SK-MEL-5 (cell line): ENCODE measurements at regions not wholly inside any gene's neighbourhood (a gene's known extent, or its start where the extent isn't known, plus 50 kb on each side); places are given as distances from the start of the nearest gene placed in this dataset.
"Not testable (repeated sequence)": the region's sequence is repeated elsewhere in the genome, so short reads cannot be mapped to it uniquely, and the experiment has no call there.

ENCODE experiments used
- DNase-seq: peaks from one replicate; pipeline ENCODE4 v3.0.0-alpha.2; 2016; ENCODE audit warnings: low read depth, low spot score
- in situ Hi-C: cut with HindIII; loops from 2 replicates; pipeline ENCODE4 v1.10.0; 2016; ENCODE audit warnings: low sequenced_read_pairs, high pct_unique_total_duplicates, low pct_unique_long_range_greater_than_20kb

- no peak for DNase-seq
- in situ Hi-C loops, result no loop called here
Observed at GRCh38 chr7:80027611-80028173, 106.9 kb upstream of the GNAI1 start.

GRCh38 chr7:80026766-80027165, 107.9 kb upstream of the GNAI1 start:
- in situ Hi-C loops, result no loop called here

GRCh38 chr7:80020277-80020676, 114.4 kb upstream of the GNAI1 start:
- in situ Hi-C loops, DNase-seq: not testable (repeated sequence)

More at GRCh38 chr7:80026766-80027165, 107.9 kb upstream of the GNAI1 start:
- DNase-seq, result no peak

DNA sequence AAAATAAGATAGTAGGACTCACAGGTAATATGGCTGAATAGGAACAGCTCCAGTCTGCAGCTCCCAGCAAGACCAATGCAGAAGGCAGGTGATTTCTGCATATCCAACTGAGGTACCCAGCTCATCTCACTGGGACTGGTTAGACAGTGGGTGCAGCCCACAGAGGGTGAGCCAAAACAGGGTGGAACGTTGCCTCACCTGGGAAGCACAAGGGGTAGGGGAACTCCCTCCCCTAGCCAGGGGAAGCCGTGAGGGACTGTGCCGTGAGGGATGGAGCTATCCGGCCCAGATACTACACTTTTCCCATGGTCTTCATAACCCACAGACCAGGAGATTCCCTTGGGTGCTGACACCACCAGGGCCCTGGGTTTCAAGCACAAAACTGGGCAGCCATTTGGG, 114.8 kb upstream of the GNAI1 start:
- in situ Hi-C loops, result not testable (repeated sequence)

GRCh38 chr7:80018941-80019808, 115.5 kb upstream of the GNAI1 start:
- DNase-seq, result peak; percentile 82
- in situ Hi-C loops, result no loop called here

More for the DNA sequence above, 114.8 kb upstream of the GNAI1 start:
- DNase-seq, result not testable (repeated sequence)

- DNase-seq, result no peak
- in situ Hi-C loops, result no loop called here
Observed at GRCh38 chr7:80017101-80017698, 117.4 kb upstream of the GNAI1 start.

GRCh38 chr7:80014511-80014910, 120.1 kb upstream of the GNAI1 start:
- DNase-seq, result peak; percentile 42
- in situ Hi-C loops, result no loop called here

GRCh38 chr7:80008039-80008438, 126.6 kb upstream of the GNAI1 start:
- DNase-seq, result no peak
- in situ Hi-C loops, result no loop called here

DNA sequence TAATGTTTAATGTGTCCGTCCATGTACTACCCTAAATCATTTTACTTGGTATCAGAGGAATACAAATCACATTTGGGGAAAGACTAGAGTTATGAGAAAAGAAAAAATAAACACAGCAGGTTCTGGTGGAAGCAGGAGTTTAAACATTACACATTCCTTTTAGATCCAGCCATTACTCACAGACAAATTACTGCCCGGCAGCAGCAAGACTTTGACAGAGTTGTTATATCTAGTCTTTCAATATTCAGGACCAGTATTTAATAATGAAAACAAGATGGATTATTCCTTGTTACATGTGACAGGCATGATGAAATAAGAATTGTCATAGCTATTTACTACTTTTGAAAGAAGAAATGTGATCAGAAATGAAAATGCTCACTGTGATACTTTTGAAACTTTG, 131.8 kb upstream of the GNAI1 start:
- in situ Hi-C loops, result no loop called here
- no peak for DNase-seq

DNA sequence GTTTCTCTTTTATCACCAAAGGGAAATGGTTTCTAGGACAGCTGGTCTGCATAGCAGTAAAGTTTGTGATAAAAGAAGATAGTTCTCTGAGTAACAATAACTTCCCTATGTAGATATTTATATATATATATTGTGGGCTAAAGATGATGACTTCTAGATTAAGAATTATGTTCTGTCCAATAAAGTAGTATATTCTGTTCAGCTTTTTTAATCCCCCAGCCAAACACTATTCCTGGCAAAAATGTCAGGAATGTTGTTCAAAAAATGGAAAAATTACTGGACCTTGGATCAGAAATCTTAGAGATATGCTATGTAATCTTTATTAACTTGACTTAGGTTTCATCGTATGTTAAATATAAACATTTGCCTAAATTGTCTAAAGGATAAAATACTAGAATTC, 136.3 kb upstream of the GNAI1 start:
- no peak for DNase-seq
- in situ Hi-C loops, result no loop called here

- in situ Hi-C loops, result no loop called here
- DNase-seq, result no peak
Observed at GRCh38 chr7:79997345-79997744, 137.3 kb upstream of the GNAI1 start.

GRCh38 chr7:79995741-79996140, 138.9 kb upstream of the GNAI1 start:
- in situ Hi-C loops, DNase-seq: not testable (repeated sequence)

GRCh38 chr7:79988653-79989052, 146.0 kb upstream of the GNAI1 start:
- DNase-seq, result no peak
- in situ Hi-C loops, result no loop called here

- no peak for DNase-seq
- in situ Hi-C loops, result no loop called here
Observed at GRCh38 chr7:79984210-79984609, 150.4 kb upstream of the GNAI1 start.

DNA sequence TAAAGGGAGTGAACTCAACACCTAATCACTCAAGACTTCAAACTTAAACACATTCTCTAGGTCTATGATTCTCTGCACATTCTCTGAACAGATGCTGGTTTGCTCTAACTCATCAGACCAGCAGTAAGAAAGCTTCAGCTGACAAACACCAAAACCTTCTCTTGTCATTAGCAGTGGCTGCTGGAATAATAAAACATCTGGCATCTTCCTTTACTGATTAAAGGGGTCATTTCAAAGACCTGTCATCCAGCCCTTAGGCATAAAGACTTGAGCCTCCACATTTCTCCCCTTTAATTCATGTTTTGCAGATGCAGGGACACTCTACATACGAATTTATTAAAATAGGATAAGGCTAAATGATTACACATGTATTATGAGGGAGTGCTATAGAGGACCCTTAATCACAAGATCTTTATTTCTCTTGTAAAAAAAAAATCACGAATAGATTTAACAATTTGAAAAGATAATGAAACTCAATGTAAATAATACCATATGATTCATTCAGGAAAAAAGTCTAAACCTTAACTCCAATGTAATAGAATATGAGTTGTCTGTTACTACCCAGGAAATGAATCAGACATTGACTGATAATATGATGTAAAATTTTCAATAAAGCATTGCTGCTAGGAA, 152.4 kb upstream of the GNAI1 start:
- in situ Hi-C loops, result no loop called here
- no peak for DNase-seq

DNA sequence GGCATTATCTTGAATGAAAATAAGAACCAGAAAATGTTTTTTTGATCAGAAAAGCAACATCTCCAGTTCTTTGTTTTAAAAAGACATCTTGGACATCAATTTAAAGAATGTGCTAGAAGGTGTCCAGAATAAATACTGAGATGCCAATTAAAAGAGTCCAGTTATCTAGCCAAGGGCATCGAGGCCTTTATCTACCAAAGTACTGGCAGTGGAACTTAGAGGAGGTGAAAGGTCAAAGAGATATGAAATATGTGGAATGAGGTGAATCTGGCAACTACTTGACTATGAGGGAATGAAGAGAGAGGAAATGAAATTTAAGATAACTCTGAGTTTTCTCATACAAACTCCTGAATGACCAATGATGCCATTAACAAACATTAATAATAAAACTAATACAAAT, 154.3 kb upstream of the GNAI1 start:
- in situ Hi-C loops, result no loop called here
- no peak for DNase-seq

DNA sequence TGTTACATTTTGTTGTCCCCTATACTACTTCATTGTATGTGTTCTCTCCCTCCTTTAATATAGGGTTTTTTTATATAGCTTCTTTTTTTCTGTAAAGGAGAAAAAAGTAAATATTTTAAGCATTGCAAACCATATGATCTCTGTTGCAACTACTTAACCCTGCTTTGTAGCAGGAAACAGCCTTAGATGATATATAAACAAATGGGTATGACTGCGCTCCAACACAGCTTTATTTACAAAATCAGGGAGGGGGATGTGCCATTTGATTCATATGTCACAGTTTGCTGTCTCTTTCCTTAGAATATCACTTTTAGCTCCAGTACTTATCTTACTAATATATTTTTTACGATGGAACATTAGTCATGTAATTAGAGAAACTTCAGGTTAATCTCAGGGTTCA, 155.2 kb upstream of the GNAI1 start:
- no peak for DNase-seq
- in situ Hi-C loops, result no loop called here

DNA sequence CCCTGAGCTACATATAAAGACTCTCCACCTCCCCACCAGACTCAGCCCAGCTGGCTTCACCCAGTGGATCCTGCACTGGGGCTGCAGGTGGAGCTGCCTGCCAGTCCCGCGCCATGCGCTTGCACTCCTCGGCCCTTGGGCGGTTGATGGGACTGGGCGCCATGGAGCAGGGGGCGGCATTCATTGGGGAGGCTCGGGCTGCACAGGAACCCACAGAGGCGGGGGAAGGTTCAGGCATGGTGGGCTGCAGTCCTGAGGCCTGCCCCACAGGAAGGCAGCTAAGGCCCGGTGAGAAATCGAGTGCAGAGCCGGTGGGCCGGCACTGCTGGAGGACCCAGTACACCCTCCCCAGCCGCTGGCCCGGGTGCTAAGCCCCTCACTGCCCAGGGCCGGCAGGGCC, 157.2 kb upstream of the GNAI1 start:
- in situ Hi-C loops, result no loop called here
- DNase-seq, result no peak
